OCI-LY3 (cell line): ENCODE measurements at regions not wholly inside any gene's neighbourhood (a gene's known extent, or its start where the extent isn't known, plus 50 kb on each side); places are given as distances from the start of the nearest gene placed in this dataset.

Source experiments
- CTCF ChIP-seq: fragments of 200-600, 300-600 bp; sonication (generic); IDR thresholded peaks from 2 replicates; pipeline ENCODE4 v1.5.1; 2014; ENCODE audit warnings: antibody characterized with exemption, low read length, low read depth
- EZH2phosphoT487 ChIP-seq: fragments of 200-600 bp; shearing (Covaris generic); IDR thresholded peaks from 2 replicates; pipeline ENCODE4 v1.6.1; 2018; ENCODE audit warnings: antibody characterized with exemption, mixed run types, low read depth

GRCh38 chr12:114918535-114919233, 234.7 kb upstream of the TBX3 start:
- TF ChIP-seq CTCF = no peak
- no peak for TF ChIP-seq EZH2phosphoT487
